ENCODE measurements at regions not wholly inside any gene's neighbourhood (a gene's known extent, or its start where the extent isn't known, plus 50 kb on each side); places are given as distances from the start of the nearest gene placed in this dataset.
A peak's percentile ranks its signal among the peaks of the same experiment; 100 is the strongest.
"Not testable (repeated sequence)": the region's sequence is repeated elsewhere in the genome, so short reads cannot be mapped to it uniquely, and the experiment has no call there.

DNA sequence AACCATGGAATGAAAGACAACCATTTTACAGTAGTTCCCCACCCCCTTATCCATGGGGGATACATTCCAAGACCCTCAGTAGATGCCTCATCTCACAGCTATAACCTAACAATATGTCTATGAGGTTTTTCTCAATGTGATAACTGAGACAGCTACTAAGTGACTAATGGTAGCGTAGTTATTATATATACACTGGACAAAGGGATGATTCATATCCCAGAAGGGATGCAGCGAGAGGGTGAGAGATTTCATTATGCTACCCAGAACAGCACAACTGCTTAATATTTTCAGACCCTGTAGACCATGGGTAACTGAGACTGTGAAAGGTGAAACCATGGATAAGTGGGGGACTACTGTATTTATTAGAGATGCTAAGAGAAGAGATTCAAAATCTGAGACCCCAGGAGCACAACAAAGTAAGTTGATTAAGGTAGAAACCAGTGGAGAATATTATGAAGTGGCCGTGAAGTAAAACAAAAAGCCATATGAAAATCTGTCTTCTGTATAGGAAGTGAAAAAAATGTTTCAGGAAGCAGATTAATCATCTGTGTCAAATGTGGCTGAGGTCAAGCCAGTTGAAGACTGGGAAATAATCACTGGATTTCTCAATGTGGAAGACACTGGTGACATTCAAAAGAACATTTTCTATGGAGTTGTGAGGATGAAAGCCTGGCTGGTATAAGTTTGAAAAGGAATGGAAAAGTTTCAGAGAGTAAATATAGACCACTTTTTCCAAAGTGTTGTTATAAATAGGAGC is 77.2 kb downstream of the RPL10L start:
- no peaks in the 10 kb centered on the region for H3K9me3 ChIP-seq (ENCODE audit: low read depth)
- TF ChIP-seq EZH2 (IDR thresholded peaks at IDR 0.05; ENCODE audit: insufficient read depth, poor library complexity, severe bottlenecking) (no peak), EZH2phosphoT487 (IDR thresholded peaks at IDR 0.05; ENCODE audit: insufficient read depth, low read depth) (no peak)
- no peak for DNase-seq
- H3K4me2 ChIP-seq (ENCODE audit: unreplicated experiment): no peak overlapping the region
- WGBS, 2 experiments (ENCODE audit: low coverage in 1 of 2, low lambda C conversion rate in 2 of 2, missing lambda C conversion rate in 2 of 2): 22 to 28% methylated on average over 3 of the region's 3 CpGs
- H3K79me2 ChIP-seq (ENCODE audit: insufficient read depth): no peaks in the 10 kb centered on the region
- H3K27me3 ChIP-seq (replicated peaks; ENCODE audit: insufficient read depth): no peaks in the 10 kb centered on the region
- H4K20me1 ChIP-seq (ENCODE audit: insufficient read depth): no peaks in the 10 kb centered on the region
- no peaks in the 10 kb centered on the region for H3F3A ChIP-seq (ENCODE audit: insufficient read depth)
- H3K4me3 ChIP-seq: no peak overlapping the region
- in situ Hi-C loops (cut with MboI): no loop called here
- no peak overlapping the region for H3K9ac ChIP-seq
- no peaks in the 10 kb centered on the region for H3K4me1 ChIP-seq (ENCODE audit: insufficient read depth)
- H2AFZ ChIP-seq: no peak overlapping the region
- no peaks in the 10 kb centered on the region for H3K36me3 ChIP-seq (ENCODE audit: low read depth)
- no peak overlapping the region for H3K27ac ChIP-seq
- H3K9me2 ChIP-seq (ENCODE audit: insufficient read depth): no peaks in the 10 kb centered on the region

DNA sequence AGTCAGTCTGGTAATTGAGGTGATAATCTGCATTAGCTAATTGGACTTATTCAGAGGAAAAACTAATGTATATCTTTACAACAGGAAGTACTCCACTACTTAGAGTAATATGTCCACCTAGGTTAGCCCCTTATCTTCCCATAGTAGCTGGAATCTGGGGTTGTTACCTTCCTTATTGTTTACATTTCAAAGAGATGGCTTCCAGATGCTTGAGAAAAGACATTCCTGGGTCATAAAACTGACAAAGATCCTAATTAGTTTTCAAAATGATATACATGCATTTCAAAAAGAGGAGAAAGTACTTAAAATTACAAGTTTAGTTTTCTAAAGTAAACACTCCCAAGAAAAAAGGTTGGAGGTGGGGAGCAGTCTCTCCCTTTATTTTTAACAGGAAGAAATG is 78.1 kb downstream of the RPL10L start:
- H3K27ac ChIP-seq: no peak overlapping the region
- in situ Hi-C loops (cut with MboI): no loop called here
- H3K4me2 ChIP-seq (ENCODE audit: unreplicated experiment): no peak overlapping the region
- no peak for TF ChIP-seq EZH2phosphoT487 (IDR thresholded peaks at IDR 0.05; ENCODE audit: insufficient read depth, low read depth)
- TF ChIP-seq EZH2 (IDR thresholded peaks at IDR 0.05; ENCODE audit: insufficient read depth, poor library complexity, severe bottlenecking): no peak
- H3K9ac ChIP-seq: no peak overlapping the region
- no peaks in the 10 kb centered on the region for H3K9me2 ChIP-seq (ENCODE audit: insufficient read depth)
- no peaks in the 10 kb centered on the region for H3K36me3 ChIP-seq (ENCODE audit: low read depth)
- no peaks in the 10 kb centered on the region for H3F3A ChIP-seq (ENCODE audit: insufficient read depth)
- H3K4me3 ChIP-seq: no peak overlapping the region
- H3K27me3 ChIP-seq (replicated peaks; ENCODE audit: insufficient read depth): no peaks in the 10 kb centered on the region
- H3K4me1 ChIP-seq (ENCODE audit: insufficient read depth): no peaks in the 10 kb centered on the region
- no peak for DNase-seq
- no peaks in the 10 kb centered on the region for H3K79me2 ChIP-seq (ENCODE audit: insufficient read depth)
- H2AFZ ChIP-seq: no peak overlapping the region
- H4K20me1 ChIP-seq (ENCODE audit: insufficient read depth): no peaks in the 10 kb centered on the region
- no peaks in the 10 kb centered on the region for H3K9me3 ChIP-seq (ENCODE audit: low read depth)

DNA sequence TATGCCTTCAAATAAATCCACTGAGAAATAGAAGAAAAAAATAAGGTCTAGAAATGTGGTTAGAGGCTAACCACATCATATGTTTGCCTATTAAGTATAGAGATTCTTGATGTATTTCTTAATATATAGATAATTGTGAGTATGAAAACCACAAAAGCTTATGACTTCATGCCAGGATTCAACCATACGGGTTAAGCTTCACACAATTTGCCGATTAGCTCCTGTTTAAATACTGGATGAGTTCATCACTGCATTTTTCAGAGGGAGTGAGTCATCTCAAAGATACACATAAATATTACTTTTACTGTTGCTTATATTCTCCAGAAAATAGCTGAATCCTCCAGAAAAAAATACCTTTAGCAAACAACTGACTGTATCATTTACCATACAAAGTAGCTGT is 79.6 kb downstream of the RPL10L start:
- in situ Hi-C loops (cut with MboI): no loop called here
- H3K27ac ChIP-seq: no peak overlapping the region
- DNase-seq: peak; percentile 1
- no peaks in the 10 kb centered on the region for H3F3A ChIP-seq (ENCODE audit: insufficient read depth)
- H3K79me2 ChIP-seq (ENCODE audit: insufficient read depth): no peaks in the 10 kb centered on the region
- no peak overlapping the region for H3K4me3 ChIP-seq
- no peak overlapping the region for H3K4me2 ChIP-seq (ENCODE audit: unreplicated experiment)
- H2AFZ ChIP-seq: no peak overlapping the region
- TF ChIP-seq EZH2 (IDR thresholded peaks at IDR 0.05; ENCODE audit: insufficient read depth, poor library complexity, severe bottlenecking): no peak
- H3K9me2 ChIP-seq (ENCODE audit: insufficient read depth): no peaks in the 10 kb centered on the region
- H3K4me1 ChIP-seq (ENCODE audit: insufficient read depth): no peaks in the 10 kb centered on the region
- 9 to 10% methylated on average over 2 of the region's 2 CpGs for WGBS, 2 experiments (ENCODE audit: low coverage in 1 of 2, low lambda C conversion rate in 2 of 2, missing lambda C conversion rate in 2 of 2)
- H3K36me3 ChIP-seq (ENCODE audit: low read depth): no peaks in the 10 kb centered on the region
- H3K27me3 ChIP-seq (replicated peaks; ENCODE audit: insufficient read depth): no peaks in the 10 kb centered on the region
- no peaks in the 10 kb centered on the region for H3K9me3 ChIP-seq (ENCODE audit: low read depth)
- no peaks in the 10 kb centered on the region for H4K20me1 ChIP-seq (ENCODE audit: insufficient read depth)
- no peak overlapping the region for H3K9ac ChIP-seq

DNA sequence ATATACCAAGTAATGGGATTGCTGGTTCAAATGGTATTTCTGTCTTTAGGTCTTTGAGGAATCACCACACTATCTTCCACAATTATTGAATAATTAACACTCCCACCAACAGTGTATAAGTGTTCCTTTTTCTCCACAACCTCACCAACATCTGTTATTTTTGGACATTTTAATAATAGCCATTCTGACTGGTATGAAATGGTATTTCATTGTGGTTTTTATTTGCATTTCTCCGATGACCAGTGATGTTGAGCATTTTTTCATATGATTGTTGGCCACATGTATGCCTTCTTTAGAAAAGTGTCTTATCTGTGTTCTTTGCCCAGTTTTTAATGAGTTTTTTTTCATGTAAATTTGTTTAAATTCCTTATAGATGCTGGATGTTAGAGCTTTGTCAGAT is 83.4 kb downstream of the RPL10L start:
- H3K79me2 ChIP-seq (ENCODE audit: insufficient read depth); H3K9ac ChIP-seq; H3K36me3 ChIP-seq (ENCODE audit: low read depth); H3K9me3 ChIP-seq (ENCODE audit: low read depth); H3K4me2 ChIP-seq (ENCODE audit: unreplicated experiment); in situ Hi-C loops (cut with MboI); H4K20me1 ChIP-seq (ENCODE audit: insufficient read depth); H3K27ac ChIP-seq; H3K4me3 ChIP-seq; H3K4me1 ChIP-seq (ENCODE audit: insufficient read depth); H3K9me2 ChIP-seq (ENCODE audit: insufficient read depth); DNase-seq; H3K27me3 ChIP-seq (replicated peaks; ENCODE audit: insufficient read depth); H3F3A ChIP-seq (ENCODE audit: insufficient read depth); H2AFZ ChIP-seq: not testable (repeated sequence)
- WGBS, 2 experiments (ENCODE audit: low coverage in 1 of 2, low lambda C conversion rate in 2 of 2, missing lambda C conversion rate in 2 of 2): 25 to 27% methylated on average over 1 of the region's 1 CpG

DNA sequence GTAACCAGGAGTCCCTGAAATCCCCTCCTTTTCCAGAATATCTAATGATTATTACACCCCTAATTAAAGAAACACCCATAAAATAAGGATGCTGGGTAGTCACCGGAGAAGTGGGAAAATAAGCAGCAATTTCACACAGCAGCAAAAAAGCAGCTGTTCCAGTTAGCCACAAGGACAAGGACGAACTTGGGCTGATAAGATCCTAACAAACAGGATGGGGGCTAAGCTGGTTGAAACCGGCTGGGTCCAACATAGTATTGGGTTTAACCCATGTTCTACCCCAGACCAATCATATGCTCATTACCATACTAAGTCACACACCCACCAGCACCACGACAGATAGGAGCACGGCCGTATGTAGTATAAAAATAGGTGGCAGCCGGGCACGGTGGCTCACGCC is 100.7 kb downstream of the RPL10L start:
- WGBS, 2 experiments (ENCODE audit: low coverage in 1 of 2, low lambda C conversion rate in 2 of 2, missing lambda C conversion rate in 2 of 2): 52 to 53% methylated on average over 9 of the region's 9 CpGs
- H3K9me3 ChIP-seq (ENCODE audit: low read depth): peaks cover 4% of the 10 kb centered on the region
- in situ Hi-C loops (cut with MboI): no loop called here

More for the DNA sequence above, 100.7 kb downstream of the RPL10L start:
- no peak for DNase-seq
- H4K20me1 ChIP-seq (ENCODE audit: insufficient read depth): no peaks in the 10 kb centered on the region
- no peaks in the 10 kb centered on the region for H3K4me1 ChIP-seq (ENCODE audit: insufficient read depth)
- H3K79me2 ChIP-seq (ENCODE audit: insufficient read depth): no peaks in the 10 kb centered on the region
- no peaks in the 10 kb centered on the region for H3K36me3 ChIP-seq (ENCODE audit: low read depth)
- H3K9ac ChIP-seq: no peak overlapping the region
- no peaks in the 10 kb centered on the region for H3F3A ChIP-seq (ENCODE audit: insufficient read depth)
- H3K9me2 ChIP-seq (ENCODE audit: insufficient read depth): no peaks in the 10 kb centered on the region
- no peak overlapping the region for H3K4me3 ChIP-seq
- no peak overlapping the region for H3K27ac ChIP-seq
- no peaks in the 10 kb centered on the region for H3K27me3 ChIP-seq (replicated peaks; ENCODE audit: insufficient read depth)
- no peak for TF ChIP-seq EZH2 (IDR thresholded peaks at IDR 0.05; ENCODE audit: insufficient read depth, poor library complexity, severe bottlenecking)
- TF ChIP-seq EZH2phosphoT487 (IDR thresholded peaks at IDR 0.05; ENCODE audit: insufficient read depth, low read depth): no peak
- no peak overlapping the region for H3K4me2 ChIP-seq (ENCODE audit: unreplicated experiment)
- no peak overlapping the region for H2AFZ ChIP-seq
